Lower leg skin (tissue), 4 donors: ENCODE measurements at regions not wholly inside any gene's neighbourhood (a gene's known extent, or its start where the extent isn't known, plus 50 kb on each side); places are given as distances from the start of the nearest gene placed in this dataset.

Experiments
- DNase-seq, 2 donors: peaks; one replicate each; pipeline ENCODE4 v3.0.0-alpha.2; 2019; ENCODE audit warnings: low spot score in 2 of 2
- H3K4me3 ChIP-seq: fragments of 200-600 bp; sonication (generic); 2 replicates; pipeline ENCODE4 v1.5.1; 2017; ENCODE audit warnings: mild to moderate bottlenecking, low read depth; ENCODE audit not compliant: poor library complexity, severe bottlenecking
- CTCF ChIP-seq, 3 donors: fragments of 450-650 bp; IDR thresholded peaks; one replicate each; pipeline ENCODE4 v1.5.1; 2016; ENCODE audit warnings: antibody characterized with exemption in 3 of 3, mild to moderate bottlenecking in 3 of 3, moderate library complexity in 2 of 3
- POLR2A ChIP-seq, 2 donors: fragments of 450-650 bp; IDR thresholded peaks; one replicate each; pipeline ENCODE4 v1.6.1; 2016 to 2017; ENCODE audit warnings: antibody characterized with exemption in 2 of 2, mild to moderate bottlenecking in 1 of 2, moderate library complexity in 1 of 2
- WGBS, 2 donors: methylation state at CpG; one replicate each; pipeline ENCODE4 v1.1.5; 2018; 5-methylcytosine and 5-hydroxymethylcytosine counted together
- intact Hi-C: fragments of 100-400 bp; cut with DNase I; formaldehyde crosslinking; loops from one replicate; pipeline ENCODE4 v1.15.0; 2023; ENCODE audit warnings: low total_unique reads

- H3K4me3 ChIP-seq = no peak overlapping the region
- intact Hi-C loops = no loop called here
- TF ChIP-seq POLR2A (IDR thresholded peaks at IDR 0.05) = no peak
- no peak for TF ChIP-seq CTCF (IDR thresholded peaks at IDR 0.05)
- no peak for DNase-seq
- WGBS, 2 donors = 20 to 37% methylated on average over 1 of the region's 1 CpG
Observed at GRCh38 chr12:97005174-97005573, 98.1 kb downstream of the NEDD1 start.

- intact Hi-C loops = no loop called here
- no peak overlapping the region for H3K4me3 ChIP-seq
- WGBS, 2 donors = 85 to 88% methylated on average over 3 of the region's 3 CpGs
- no peak for TF ChIP-seq POLR2A (IDR thresholded peaks at IDR 0.05)
- no peak for TF ChIP-seq CTCF (IDR thresholded peaks at IDR 0.05)
- DNase-seq = no peak
Observed at GRCh38 chr12:97005646-97006045, 98.6 kb downstream of the NEDD1 start.

GRCh38 chr12:97006585-97006984, 99.5 kb downstream of the NEDD1 start:
- TF ChIP-seq POLR2A (IDR thresholded peaks at IDR 0.05) (no peak), CTCF (IDR thresholded peaks at IDR 0.05) (no peak)
- intact Hi-C loops = no loop called here
- WGBS, 2 donors = 63 to 65% methylated on average over 2 of the region's 2 CpGs
- no peak overlapping the region for H3K4me3 ChIP-seq
- DNase-seq = no peak

- no peak for TF ChIP-seq CTCF (IDR thresholded peaks at IDR 0.05)
- no peak for TF ChIP-seq POLR2A (IDR thresholded peaks at IDR 0.05)
- WGBS, 2 donors = 85 to 98% methylated on average over 1 of the region's 1 CpG
- no peak overlapping the region for H3K4me3 ChIP-seq
Observed at GRCh38 chr12:97016163-97016562, 109.1 kb downstream of the NEDD1 start.

GRCh38 chr12:97017213-97017612, 110.2 kb downstream of the NEDD1 start:
- H3K4me3 ChIP-seq = no peak overlapping the region
- WGBS, 2 donors = 73 to 75% methylated on average over 3 of the region's 3 CpGs
- DNase-seq = no peak
- no peak for TF ChIP-seq CTCF (IDR thresholded peaks at IDR 0.05)
- no peak for TF ChIP-seq POLR2A (IDR thresholded peaks at IDR 0.05)
- intact Hi-C loops = no loop called here

More at GRCh38 chr12:97016163-97016562, 109.1 kb downstream of the NEDD1 start:
- intact Hi-C loops = no loop called here
- no peak for DNase-seq

- DNase-seq = no peak
- intact Hi-C loops = no loop called here
- no peak for TF ChIP-seq POLR2A (IDR thresholded peaks at IDR 0.05)
- TF ChIP-seq CTCF (IDR thresholded peaks at IDR 0.05) = no peak
- no peak overlapping the region for H3K4me3 ChIP-seq
- WGBS, 2 donors = 75 to 79% methylated on average over 4 of the region's 4 CpGs
Observed at GRCh38 chr12:97022536-97023230, 115.6 kb downstream of the NEDD1 start.
